ENCODE measurements at regions not wholly inside any gene's neighbourhood (a gene's known extent, or its start where the extent isn't known, plus 50 kb on each side); places are given as distances from the start of the nearest gene placed in this dataset.
"Not testable (repeated sequence)": the region's sequence is repeated elsewhere in the genome, so short reads cannot be mapped to it uniquely, and the experiment has no call there.

DNA sequence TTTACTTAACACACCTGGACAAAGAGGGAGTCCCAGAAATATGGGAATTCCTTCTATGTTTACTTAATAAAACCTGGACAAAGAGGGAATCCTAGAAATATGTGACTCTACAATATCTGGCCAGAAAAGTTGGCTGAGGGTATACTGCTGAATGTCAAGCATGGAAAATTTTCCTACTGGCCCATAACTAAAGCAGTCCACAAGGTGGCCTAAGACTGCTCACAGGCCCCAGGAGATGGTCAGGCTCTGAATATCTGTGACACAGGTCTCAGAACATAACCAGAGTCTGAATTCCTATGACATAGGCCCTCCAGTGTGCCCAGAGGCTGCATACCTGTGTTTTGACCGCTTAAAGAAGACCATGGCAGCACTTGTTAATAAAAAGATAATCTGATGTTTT, 578.2 kb upstream of the NRSN1 start:
- no peak for DNase-seq

DNA sequence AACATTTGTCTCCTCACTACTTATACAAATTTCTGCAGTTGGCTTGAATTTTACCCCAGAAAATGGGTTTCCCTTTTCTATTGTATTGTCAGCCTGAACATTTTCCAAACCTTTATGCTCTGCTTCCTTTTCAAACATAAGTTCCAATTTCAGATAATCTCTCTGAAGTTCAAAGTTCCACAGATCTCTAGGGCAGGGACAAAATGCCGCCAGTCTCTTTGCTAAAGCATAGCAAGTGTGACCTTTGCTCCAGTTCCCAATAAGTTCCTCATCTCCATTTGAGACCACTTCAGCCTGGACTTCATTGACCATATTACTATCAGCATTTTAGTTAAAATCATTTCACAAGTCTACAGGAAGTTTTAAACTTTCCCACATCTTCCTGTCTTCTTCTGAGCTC, 571.1 kb upstream of the NRSN1 start:
- DNase-seq = not testable (repeated sequence)

DNA sequence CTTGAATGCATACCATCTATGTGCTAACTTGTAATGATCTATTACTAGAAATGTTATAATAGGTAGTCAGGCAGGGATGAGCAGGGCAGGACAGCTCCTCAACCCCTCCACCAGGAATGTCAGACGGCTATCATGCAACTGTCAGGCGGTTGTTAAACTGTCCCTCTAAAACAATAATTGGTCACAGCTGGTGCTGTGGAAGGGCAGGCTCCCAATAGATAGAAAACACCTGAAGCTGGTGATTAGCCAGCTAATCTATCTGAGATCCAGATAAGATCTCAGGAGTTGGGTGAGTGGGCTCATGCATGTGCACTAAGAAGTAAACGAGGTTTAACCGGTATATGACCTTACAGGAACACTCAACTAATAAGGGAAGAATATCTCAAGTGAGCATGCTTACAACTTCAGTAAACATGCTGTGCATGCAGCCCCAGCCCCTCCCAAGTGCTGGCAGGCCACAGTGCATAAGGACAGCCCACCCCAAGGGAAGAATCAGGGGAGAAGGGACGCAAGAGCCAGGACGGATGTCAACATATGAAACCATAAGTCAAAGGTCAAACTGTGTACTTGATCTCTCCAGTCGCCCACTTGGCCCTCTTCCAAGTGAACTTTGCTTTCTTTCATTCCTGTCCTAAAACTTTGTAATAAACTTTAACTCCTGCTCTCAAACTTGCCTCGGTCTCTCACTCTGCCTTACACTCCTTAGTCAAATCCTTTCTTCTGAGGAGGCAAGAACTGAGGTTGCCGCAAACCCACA, 566.2 kb upstream of the NRSN1 start:
- DNase-seq = no peak

DNA sequence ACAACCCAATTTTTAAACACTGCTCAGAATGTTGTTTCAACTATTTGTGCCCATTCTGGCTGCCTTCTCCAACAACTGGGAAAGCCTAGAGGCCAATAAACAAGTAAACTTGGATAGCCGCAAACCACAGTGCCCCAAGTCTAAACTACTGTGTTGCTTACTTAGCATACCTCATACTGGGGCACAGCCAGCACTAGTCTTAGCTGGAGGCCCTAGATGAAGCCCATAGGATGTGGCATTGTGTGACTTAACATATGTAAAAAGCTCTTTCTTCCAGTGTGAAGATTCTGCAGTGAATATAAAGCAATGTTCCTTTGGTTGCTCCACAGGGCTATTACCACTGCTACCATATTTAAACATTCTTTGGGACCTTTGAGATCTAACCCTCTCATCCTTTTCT, 564.3 kb upstream of the NRSN1 start:
- DNase-seq = no peak

DNA sequence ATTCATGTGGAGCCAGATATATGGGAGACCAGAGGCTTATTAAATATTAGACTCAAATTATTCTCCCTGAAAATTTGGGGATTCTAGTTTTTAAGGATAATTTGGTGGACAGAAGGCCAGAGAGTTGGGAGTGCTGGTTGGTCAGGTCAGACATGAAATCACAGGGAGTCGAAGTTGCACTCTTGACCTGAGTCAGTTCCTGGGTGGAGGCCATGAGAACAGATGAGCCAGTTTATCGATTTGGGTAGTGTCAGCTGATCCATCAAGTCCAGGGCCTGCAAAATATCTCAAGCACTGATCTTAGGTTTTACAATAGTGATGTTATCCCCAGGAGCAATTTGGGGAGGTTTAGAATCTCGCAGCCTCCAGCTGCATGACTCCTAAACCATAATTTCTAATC, 563.5 kb upstream of the NRSN1 start:
- DNase-seq = no peak

DNA sequence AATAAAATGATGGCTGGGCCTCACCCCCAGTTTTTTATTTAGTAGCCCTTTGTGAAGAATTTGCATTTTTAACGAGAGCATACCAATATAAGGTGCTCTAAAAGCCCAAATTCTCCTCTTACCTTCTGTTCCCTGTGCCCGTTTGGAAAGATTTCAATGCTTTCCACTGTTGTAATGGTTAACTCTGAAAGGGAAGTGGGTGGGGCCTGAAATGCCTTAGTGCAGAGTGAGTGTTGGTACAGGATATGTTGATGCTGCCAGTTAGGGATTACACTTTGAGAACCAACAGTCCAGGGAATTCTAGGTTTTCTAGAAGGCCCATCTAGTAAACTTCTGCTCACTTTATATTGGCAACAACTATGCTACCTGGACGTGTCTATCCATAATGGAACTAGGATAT, 562.7 kb upstream of the NRSN1 start:
- DNase-seq = no peak

DNA sequence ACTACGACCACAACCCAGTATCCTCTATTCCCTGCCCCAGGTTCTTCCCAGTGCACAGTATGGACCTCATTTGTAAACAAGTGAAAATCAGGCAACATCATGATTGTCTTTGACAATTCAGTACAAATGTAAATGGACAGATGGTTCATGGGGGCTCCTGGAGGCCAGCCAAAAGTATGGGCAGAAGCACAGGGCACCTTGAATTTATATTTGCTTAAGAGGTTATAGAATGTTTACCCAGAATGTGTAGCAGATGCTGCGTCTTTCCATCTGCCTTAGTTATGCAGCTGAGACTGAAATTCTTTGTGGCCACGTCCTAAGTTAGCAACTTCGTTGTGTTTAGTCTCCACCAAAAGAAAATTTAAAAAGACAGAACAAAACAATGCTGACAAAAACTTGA, 559.6 kb upstream of the NRSN1 start:
- DNase-seq = no peak

DNA sequence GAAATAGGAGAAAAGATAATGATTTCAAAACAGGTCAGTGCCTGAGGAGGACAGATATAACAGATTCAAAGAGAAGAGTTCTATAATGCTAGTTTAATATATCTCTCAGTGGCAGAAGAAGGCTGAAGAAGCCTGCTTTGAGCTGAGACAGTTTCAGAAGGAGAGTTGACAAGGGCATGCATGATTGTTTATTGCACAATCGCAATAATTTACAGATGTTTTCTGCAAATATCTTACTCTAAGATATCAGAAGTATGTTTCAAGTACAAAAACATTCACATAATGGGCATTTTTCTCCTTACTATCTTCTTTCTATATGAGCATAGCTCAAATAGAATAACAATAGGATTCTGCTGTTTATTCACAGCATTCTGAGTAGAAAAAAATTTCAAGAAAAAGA, 557.7 kb upstream of the NRSN1 start:
- no peak for DNase-seq

DNA sequence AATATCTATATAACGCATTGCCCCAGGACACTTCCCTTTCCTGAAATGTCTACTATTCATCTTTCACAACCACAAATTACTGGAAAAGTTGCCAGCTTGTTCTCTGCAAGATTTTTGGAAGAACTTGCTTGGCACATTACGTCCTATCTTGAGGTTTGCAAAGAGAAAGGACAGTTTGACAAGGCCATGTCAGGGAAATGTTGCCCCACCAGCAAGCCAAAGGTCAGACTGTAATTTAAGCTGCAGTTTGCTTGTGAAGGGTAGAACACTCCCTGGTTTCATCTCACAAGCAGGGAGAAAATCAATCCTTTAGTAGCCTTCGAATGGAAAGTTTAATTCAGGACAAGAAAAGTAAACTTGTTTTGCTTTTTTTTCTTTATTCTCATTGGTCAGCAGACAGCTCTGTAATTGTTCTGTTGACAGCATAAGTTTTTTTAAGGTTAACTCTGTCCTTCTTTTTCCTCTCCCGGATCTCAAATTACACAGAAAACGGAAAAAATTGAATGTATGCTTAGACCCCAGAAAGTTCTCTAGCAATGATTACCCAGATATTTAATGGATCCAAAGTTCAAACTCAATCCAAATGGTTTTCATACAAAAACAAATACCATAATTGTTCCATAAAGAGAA, 541.8 kb upstream of the NRSN1 start:
- DNase-seq = no peak

DNA sequence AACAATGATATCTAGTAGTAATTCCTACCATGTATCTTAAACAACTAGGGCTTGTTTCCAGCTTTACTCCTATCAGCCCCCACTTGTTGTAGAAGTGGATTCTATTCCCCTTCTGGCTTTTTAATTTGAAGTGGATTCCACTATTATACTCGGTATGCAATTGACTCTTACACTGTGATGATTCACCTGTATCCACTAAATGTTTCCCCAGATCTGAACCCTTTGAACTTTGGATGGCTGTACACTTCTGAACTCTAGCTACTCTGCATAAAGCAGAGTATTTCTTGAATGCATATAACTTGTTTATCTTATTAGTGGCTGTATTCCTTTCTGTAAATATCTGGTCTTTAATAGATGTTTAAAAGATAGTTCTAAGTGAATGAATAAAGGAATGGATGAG, 538.4 kb upstream of the NRSN1 start:
- no peak for DNase-seq

DNA sequence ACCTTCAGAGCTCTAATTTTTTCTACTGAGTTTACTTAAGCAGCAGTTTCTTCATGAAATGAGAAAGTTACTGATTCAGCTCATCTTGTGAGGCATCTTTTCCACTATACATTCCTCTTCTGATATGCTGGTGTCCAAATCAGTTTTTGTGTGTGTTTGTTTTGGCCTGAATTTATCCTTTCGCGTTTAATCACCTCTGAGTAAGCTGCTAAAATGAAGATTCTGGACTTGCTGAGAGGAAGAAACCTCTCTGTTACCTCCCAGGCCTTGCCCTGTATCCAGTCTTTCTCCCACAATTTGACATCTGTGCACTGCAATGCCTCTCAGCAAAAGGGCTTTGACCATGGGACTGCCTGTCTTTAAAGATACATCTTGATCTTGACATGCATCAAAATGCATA, 536.2 kb upstream of the NRSN1 start:
- DNase-seq = no peak

DNA sequence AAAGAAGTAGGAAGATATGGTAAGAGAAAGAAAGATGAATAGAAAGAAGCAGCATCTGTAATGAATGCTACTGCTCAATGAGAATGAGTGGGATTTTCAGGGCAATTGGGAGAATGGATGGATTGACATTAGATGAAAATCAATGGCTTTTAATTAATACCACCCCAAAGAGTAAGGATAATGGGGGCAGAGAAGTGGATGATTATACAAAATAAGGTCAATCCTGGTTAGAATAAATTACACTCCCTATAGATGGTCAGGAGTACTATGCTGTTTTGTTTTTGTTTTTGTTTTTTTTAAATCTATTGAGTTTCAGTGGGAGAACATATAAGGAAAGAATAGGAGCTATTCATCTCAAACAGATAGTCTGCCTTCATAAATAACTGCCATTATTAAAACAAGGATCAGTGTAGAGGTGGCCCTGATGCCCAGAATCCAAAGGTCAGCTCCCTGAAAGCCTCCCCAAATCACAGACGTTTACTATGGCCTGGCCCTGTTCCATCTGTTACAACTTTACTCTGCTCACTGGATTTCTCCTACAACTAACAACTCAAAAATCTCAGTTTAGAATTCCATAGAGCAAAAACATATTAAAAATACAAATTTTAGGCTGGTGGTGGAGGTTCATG, 535.4 kb upstream of the NRSN1 start:
- no peak for DNase-seq

DNA sequence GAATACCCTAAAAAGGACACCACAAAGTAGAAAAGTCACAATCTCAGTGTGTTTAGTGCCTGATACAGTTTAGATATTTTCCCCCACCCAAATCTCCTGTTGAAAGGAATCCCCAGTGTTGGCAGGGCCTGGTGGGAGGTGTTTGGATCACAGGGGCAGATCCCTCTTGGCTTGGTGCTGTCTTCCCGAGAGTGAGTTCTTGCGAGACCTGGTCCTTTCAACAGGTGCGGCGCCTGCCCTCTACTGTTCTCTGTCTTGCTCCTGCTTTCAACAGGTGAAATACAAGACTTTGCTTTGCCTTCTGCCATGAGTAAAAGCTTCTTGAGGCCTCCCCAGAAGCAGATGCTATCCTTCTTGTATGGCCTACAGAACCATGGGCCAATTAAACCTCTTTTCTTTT, 534.3 kb upstream of the NRSN1 start:
- no peak for DNase-seq

DNA sequence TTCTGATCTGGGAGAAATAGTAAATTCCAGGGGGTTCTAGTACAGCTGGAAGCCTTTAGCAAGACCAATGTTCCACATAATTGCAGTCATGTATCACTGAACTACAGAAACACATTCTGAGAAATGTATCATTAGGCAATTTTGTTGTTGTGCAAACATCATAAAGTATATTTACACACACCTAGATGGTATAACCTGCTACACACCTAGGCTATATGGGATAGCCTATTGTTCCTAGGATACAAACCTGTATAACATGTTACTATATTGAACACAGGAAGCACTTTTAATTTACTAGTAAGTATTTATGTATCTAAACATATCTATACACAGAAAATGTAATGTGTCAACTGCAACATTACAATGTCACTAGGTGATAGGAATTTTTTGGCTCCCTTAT, 525.9 kb upstream of the NRSN1 start:
- DNase-seq = no peak

DNA sequence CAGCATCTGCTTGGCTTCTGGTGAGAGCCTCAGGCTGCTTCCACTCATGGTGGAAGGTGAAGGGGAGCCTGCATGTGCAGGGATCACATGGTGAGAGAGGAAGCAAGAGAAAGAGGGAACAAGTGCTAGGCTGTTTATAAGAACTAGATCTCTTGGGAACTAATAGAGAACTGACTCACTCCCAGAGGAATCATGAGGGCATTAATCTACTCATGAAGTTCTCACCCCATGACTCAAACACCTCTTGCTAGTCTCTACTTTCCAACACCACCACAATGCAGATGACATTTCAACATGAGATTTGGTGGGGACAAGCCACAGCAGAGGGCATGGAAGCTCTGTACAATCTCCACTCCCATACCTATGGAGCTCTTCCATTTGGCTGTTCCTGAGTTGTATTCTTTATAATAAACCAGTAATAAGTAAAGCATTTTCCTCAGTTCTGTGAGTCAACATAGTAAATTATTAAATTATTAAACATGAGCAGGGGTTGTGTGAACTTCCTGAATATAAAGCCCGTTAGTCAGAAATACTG, 524.1 kb upstream of the NRSN1 start:
- no peak for DNase-seq

DNA sequence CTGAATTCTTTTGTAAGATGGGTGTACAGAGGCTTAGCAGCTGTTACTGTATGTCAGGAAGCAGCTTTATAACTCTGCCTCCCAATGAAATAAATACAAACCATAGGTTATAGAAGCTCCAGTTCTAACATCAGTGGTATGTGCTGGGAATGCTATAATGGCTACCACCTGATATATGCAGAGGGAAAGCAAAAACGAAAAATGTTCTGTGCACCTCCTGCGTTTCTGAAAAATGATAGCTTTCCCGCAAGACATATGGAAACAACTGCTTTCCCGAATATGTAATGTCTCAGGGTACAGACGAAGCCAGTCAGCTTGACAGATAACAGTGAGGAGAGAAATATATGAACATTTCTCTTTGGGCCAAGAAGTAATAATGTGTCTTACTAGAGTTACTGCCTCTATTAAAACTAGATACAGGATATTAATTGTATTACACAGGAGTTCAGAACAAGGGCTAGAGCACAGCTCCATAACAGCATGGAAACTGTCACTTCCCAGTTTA, 517.0 kb upstream of the NRSN1 start:
- DNase-seq = no peak

DNA sequence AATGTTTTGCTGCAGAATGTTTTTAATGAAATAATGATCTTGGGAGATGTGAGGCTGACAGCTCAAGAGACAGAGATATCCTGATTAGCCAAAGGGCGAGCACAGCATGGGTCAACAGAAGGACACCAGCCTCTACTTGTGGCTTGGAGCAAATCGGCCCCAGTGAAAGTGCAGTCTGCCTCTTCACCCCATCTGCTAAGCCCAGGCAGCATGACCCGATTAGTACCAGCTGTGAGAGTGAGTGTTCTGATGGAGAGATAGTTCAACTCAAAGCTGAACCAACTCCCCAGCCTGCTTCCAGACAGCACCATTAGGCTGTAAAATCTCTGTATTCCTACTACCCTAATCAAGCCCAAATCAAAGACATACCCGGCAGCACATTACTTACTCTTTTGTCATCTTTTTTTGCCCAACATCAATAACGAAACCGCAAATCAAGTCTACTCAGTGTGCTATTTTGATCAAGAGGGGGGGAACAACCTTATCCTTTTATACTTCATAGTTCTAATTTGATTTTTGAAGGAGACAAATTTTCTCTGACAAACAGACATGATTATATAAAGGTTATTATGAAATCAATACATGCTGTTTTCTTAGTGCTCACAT, 514.1 kb upstream of the NRSN1 start:
- DNase-seq = peak in 9 of 56 donors; percentile 0 to 30 (median 4)

DNA sequence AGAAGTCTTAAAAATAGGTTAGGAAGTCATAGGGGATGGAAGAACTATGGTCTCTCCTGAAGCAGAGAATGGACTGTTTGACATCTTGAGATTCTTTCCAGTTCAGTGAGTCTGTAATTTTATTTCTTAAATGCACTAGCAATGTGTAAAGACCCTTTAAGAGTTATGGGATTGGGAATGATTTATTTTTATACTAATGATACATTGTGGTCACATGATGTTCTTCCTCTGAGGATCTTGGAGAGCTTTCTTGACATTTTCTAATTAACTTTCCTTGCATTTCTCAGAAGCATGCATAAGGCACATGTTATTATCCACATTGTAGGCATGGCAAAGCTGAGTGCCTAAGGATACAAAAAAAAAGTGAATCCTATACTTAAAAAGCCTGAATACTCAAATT, 507.6 kb upstream of the NRSN1 start:
- DNase-seq = no peak

DNA sequence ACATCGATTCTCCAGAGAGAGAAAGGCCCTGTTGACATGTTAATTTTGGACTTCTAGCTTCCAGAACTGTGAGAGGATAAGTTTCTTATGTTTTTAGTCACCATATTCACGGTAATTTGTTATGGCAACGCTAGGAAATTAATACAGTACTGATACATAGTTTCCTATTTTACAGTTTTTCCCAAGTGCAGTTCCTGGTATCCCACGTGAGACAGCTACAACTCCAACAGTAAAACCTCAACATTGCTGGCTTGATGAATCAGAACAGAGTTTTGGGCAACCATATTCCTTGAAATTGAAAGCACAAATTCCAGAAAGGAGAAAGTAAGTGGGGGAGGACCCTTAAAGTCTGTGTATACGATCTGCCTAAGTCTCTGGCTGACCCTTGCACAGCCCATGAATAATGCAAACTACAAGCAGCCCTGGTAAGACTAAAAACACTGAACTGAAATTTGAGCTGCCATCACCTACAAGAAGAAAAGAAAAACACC, 505.1 kb upstream of the NRSN1 start:
- no peak for DNase-seq

DNA sequence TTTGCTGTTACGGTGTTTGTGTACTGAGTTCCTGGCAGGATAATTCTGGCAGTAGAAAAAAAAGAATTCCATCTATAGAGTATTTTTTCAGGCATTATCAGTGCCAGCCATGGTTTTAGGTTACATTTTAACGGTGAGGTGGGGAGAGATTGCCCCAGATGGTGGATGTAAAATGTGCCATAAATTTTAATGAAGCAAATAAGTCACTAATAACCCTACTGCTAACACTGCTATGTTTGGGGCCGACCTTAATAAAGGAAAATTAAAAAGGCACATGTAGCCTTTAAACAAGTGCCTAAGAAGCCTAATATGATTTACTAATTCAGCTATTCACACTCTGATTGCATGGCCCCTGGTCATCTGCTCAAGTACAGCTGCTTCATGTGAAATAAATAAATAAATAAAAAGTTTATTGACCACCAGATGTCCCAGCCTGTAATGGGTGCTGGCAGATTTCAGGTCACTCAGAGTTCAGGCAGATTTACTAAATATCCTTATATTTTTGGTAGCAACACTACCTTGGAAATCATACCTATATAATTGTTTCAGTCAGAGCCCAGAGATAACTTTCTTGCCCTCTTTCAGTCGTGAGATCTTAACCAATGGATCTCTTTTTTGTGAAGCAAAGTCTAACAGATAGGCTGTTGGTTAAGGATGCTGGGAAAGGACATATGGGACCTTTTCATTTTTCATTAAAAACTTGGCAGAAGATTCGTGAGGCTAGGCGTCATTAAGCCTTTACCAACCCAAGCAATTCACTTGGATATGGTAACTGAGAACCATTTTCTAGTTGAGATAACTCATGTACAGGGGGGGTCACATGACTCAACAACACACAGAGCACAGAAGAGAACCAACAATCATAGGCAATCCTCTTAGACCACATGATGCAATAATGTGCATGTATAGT, 495.0 kb upstream of the NRSN1 start:
- no peak for DNase-seq

DNA sequence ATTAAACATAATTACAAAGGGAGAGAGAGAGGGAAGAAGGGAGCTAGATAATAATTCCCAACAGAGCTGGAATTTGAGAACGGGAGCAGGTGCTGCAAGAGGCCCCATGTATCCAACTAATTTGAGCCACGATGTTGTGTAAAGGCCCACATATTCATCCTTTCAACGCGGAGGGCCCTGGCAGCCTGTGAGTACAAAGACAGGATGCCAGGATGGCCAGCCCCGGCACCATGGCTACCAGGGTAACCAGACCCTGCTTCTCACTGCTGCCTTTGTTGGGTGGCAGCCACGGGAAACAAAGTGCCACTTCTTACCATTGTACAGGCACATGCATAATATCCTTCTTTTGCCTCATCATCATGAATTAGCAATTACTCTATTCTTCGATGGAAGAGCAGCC, 492.0 kb upstream of the NRSN1 start:
- DNase-seq = peak in 48 of 56 donors; percentile 11 to 78 (median 44)

Data from nucleus accumbens (tissue), 56 donors.